ENCODE measurements at regions not wholly inside any gene's neighbourhood (a gene's known extent, or its start where the extent isn't known, plus 50 kb on each side); places are given as distances from the start of the nearest gene placed in this dataset.

GRCh38 chr2:183656121-183656520 is 531.9 kb downstream of the NUP35 start:
- no peak for TF ChIP-seq CTCF (IDR thresholded peaks at IDR 0.05)
- TF ChIP-seq POLR2A (IDR thresholded peaks at IDR 0.05): no peak

Data from Peyer's patch (tissue), 4 donors.